Keratinocyte (primary cell): ENCODE measurements at regions not wholly inside any gene's neighbourhood (a gene's known extent, or its start where the extent isn't known, plus 50 kb on each side); places are given as distances from the start of the nearest gene placed in this dataset.

ENCODE experiments used
- EZH2 ChIP-seq: IDR thresholded peaks from one replicate; pipeline ENCODE4 v1.6.1; 2012; ENCODE audit warnings: inconsistent platforms, mild to moderate bottlenecking, low read length, moderate library complexity
- TF ChIP-seq, protein P1 (sequence below), 3 experiments: IDR thresholded peaks in 1 of 3; conservative IDR thresholded peaks in 1 of 3; optimal IDR thresholded peaks in 1 of 3; 2 replicates in 2 of 3; 3 replicates in 1 of 3; pipeline versions ENCODE3 to v1.5.1; 2011; ENCODE audit warnings: low read length in 3 of 3, mild to moderate bottlenecking in 3 of 3, moderate library complexity in 2 of 3, control low read depth in 1 of 3, inconsistent platforms in 1 of 3; ENCODE audit not compliant: insufficient read depth in 2 of 3; ENCODE audit errors: extremely low read depth in 1 of 3

DNA sequence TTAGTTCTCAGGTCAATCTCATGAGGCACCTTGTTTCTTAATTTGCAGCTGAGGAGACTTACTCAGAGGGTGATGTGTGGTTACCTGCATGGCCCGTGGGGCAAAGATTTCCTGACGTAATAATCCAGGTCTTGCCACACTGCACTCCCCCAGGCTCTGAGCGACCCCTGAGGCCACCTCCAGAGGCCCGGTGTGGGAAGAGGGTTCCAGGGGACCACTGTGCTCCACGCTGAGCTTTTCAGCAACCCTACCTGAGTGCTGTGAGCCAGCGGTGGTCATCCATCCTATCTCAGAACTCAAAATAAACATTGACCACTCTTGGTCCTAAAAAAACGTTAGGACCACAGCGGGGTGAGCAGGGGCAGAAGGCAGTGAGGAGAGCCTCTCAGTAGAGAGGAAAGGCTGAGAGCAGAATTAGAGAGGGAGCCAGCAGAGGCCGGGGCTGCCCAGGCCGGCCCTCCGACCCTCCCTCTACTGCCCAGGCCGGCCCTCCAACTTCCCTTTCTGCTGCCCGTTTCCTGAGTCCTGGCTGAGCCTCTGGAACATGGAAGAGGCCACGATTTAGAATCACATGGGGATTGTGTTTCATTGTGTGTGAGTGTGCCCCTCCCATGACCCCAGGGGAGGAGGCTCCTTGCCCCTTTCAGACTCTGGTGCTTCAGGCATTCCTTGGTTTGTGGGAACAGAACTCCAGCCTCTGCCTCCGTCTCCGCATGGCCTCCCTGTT lies 188.2 kb upstream of the DIO3 start:
- TF ChIP-seq, protein P1, sequence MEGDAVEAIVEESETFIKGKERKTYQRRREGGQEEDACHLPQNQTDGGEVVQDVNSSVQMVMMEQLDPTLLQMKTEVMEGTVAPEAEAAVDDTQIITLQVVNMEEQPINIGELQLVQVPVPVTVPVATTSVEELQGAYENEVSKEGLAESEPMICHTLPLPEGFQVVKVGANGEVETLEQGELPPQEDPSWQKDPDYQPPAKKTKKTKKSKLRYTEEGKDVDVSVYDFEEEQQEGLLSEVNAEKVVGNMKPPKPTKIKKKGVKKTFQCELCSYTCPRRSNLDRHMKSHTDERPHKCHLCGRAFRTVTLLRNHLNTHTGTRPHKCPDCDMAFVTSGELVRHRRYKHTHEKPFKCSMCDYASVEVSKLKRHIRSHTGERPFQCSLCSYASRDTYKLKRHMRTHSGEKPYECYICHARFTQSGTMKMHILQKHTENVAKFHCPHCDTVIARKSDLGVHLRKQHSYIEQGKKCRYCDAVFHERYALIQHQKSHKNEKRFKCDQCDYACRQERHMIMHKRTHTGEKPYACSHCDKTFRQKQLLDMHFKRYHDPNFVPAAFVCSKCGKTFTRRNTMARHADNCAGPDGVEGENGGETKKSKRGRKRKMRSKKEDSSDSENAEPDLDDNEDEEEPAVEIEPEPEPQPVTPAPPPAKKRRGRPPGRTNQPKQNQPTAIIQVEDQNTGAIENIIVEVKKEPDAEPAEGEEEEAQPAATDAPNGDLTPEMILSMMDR (optimal IDR thresholded peaks at IDR 0.05 in 1 of 3, IDR thresholded peaks at IDR 0.05 in 1 of 3, conservative IDR thresholded peaks at IDR 0.05 in 1 of 3; ENCODE audit: extremely low read depth in 1 of 3, insufficient read depth in 2 of 3, low read length in 3 of 3) = no peak
- TF ChIP-seq EZH2 = no peak
